Panc1 (cell line): ENCODE measurements at regions not wholly inside any gene's neighbourhood (a gene's known extent, or its start where the extent isn't known, plus 50 kb on each side); places are given as distances from the start of the nearest gene placed in this dataset.

ENCODE experiments used
- POLR2AphosphoS5 ChIP-seq: IDR thresholded peaks from 2 replicates; pipeline ENCODE4 v1.6.1; 2012; ENCODE audit warnings: mild to moderate bottlenecking, low read depth, low read length, moderate library complexity
- TF ChIP-seq, protein P1 (sequence below): fragments of 450-650 bp; IDR thresholded peaks from 2 replicates; pipeline ENCODE4 v1.5.1; 2017; ENCODE audit warnings: mild to moderate bottlenecking
- TF ChIP-seq, protein P2 (sequence below), 2 experiments: IDR thresholded peaks; 2 replicates each; pipeline ENCODE4 v1.6.1; 2011 to 2012; ENCODE audit warnings: low read depth in 2 of 2, control low read depth in 1 of 2, low read length in 1 of 2, mild to moderate bottlenecking in 1 of 2, moderate library complexity in 1 of 2; ENCODE audit not compliant: insufficient read depth in 1 of 2

DNA sequence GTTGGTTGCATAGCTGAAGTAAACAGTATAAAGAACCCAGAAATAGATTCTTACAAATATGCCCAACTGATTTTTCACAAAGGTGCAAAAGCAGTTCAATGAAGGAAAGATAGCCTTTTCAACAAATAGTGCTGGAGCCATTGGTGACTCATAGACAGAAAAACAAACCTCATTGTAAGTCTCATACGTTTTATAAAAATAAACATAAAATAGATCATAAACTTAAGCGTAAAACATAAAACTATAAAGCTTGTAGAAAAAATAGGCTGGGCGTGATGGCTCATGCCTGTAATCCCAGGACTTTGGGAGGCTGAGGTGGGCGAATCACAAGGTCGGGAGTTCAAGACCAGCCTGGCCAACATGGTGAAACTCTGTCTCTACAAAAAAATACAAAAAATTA is 318.8 kb upstream of the IGFBP3 start:
- TF ChIP-seq, protein P1, sequence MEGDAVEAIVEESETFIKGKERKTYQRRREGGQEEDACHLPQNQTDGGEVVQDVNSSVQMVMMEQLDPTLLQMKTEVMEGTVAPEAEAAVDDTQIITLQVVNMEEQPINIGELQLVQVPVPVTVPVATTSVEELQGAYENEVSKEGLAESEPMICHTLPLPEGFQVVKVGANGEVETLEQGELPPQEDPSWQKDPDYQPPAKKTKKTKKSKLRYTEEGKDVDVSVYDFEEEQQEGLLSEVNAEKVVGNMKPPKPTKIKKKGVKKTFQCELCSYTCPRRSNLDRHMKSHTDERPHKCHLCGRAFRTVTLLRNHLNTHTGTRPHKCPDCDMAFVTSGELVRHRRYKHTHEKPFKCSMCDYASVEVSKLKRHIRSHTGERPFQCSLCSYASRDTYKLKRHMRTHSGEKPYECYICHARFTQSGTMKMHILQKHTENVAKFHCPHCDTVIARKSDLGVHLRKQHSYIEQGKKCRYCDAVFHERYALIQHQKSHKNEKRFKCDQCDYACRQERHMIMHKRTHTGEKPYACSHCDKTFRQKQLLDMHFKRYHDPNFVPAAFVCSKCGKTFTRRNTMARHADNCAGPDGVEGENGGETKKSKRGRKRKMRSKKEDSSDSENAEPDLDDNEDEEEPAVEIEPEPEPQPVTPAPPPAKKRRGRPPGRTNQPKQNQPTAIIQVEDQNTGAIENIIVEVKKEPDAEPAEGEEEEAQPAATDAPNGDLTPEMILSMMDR, result no peak
- no peak for TF ChIP-seq POLR2AphosphoS5
- TF ChIP-seq, protein P2, sequence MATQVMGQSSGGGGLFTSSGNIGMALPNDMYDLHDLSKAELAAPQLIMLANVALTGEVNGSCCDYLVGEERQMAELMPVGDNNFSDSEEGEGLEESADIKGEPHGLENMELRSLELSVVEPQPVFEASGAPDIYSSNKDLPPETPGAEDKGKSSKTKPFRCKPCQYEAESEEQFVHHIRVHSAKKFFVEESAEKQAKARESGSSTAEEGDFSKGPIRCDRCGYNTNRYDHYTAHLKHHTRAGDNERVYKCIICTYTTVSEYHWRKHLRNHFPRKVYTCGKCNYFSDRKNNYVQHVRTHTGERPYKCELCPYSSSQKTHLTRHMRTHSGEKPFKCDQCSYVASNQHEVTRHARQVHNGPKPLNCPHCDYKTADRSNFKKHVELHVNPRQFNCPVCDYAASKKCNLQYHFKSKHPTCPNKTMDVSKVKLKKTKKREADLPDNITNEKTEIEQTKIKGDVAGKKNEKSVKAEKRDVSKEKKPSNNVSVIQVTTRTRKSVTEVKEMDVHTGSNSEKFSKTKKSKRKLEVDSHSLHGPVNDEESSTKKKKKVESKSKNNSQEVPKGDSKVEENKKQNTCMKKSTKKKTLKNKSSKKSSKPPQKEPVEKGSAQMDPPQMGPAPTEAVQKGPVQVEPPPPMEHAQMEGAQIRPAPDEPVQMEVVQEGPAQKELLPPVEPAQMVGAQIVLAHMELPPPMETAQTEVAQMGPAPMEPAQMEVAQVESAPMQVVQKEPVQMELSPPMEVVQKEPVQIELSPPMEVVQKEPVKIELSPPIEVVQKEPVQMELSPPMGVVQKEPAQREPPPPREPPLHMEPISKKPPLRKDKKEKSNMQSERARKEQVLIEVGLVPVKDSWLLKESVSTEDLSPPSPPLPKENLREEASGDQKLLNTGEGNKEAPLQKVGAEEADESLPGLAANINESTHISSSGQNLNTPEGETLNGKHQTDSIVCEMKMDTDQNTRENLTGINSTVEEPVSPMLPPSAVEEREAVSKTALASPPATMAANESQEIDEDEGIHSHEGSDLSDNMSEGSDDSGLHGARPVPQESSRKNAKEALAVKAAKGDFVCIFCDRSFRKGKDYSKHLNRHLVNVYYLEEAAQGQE (IDR thresholded peaks at IDR 0.05; ENCODE audit: insufficient read depth in 1 of 2, low read depth in 2 of 2, low read length in 1 of 2), result no peak
